HG03139 (cell line): ENCODE measurements at regions not wholly inside any gene's neighbourhood (a gene's known extent, or its start where the extent isn't known, plus 50 kb on each side); places are given as distances from the start of the nearest gene placed in this dataset.

Experiments
- ATAC-seq: cut with Tn5 transposase; IDR thresholded peaks from one replicate; pipeline ENCODE4 v1.9.1; 2021; ENCODE audit not compliant: unreplicated experiment

GRCh38 chr16:82414476-82414875 is 212.3 kb upstream of the CDH13 start:
- no peak for ATAC-seq

DNA sequence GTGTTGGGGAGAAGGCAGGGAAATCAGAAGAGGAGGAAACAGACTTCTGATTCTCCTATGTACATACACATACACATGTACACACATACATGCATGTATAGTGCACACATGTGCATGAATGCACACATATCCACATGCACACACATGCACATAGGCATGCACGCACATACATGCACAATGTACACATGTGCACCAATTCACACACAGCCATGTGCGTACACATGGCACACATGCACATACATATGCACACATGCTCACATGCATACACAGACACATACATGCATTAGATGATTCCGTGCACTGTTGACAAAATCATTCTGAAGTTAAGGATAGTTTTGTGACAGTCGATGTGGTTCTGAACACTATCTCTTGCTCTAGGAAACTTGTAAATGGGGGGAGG is 214.0 kb upstream of the CDH13 start:
- ATAC-seq = no peak

- ATAC-seq = no peak
Measured at GRCh38 chr16:82405736-82406135, 221.0 kb upstream of the CDH13 start.

DNA sequence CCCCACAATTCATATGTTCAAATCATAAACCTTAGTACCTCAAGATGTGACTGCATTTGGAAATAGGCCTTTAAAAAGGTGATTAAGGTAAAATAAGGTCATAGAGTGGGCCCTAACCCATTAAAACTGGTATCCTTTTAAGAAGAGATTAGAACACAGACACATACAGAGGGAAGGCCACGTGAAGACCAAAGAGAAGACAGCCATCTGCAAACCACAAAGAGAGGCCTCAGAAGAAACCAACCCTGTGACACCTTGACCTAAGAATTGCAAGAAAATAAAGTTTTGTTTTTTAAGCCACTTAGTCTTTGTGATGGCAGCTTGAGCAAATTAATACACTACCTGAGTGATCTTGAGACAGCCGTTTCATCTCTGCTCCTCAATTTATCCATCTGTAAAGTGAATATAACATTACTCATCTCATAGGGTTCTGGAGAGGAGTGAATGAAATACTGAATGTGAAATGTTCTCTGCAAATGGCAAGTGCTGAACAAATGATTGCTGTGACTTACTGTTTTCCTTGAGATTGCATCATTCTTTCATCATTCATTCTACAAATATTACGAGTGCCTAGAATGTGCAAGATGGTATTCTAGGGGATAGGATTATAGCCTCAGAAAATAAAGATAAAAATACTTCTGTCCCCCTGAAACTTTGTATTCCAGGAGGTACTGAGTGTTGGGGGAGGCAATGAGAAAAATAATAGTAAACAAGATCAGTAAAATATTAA is 222.0 kb upstream of the CDH13 start:
- ATAC-seq = no peak

- ATAC-seq = no peak
Measured at GRCh38 chr16:82402665-82403218, 224.0 kb upstream of the CDH13 start.

GRCh38 chr16:82400046-82400445 is 226.7 kb upstream of the CDH13 start:
- ATAC-seq = no peak

GRCh38 chr16:82396509-82396908 is 226.5 kb upstream of the MPHOSPH6 start:
- ATAC-seq = no peak

DNA sequence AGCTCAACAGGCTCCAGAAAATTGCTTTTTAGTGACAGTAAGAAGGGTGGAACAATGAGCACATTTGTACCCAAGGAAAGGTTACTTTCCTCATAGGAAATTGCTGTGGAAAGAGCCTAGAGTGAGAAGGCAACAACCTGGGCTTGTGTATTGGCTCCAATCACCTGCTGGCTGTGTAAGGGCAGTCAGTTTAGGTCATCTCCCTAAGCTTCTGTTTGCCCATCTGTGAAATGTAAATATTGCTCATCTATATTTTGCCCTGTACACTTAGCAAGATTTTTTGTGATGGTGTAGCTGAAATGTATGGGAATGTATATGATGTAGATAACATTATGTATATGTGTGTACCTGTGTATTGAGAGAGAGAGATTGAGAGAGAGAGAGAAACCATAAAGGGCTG is 225.2 kb upstream of the MPHOSPH6 start:
- no peak for ATAC-seq

DNA sequence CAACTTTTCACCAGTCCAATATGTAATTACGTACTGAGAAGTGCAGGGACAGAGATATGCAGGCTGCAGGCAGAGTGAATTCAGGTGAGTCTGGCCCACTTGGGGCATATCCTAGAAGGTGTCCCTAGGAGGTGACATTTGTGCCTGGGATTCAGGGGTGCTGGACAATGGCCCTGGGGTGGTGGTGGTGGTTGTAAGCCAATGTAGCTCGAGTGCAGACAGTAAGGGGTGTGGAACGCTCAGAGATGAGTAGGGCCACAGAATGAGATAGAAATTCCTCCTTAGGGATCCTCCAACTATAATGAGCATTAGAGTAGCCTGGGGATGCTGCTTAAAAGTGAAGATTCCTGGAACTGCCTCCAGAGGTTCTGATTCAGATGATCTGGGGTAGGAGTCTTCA is 221.7 kb upstream of the MPHOSPH6 start:
- no peak for ATAC-seq

GRCh38 chr16:82389956-82390650 is 220.1 kb upstream of the MPHOSPH6 start:
- no peak for ATAC-seq

DNA sequence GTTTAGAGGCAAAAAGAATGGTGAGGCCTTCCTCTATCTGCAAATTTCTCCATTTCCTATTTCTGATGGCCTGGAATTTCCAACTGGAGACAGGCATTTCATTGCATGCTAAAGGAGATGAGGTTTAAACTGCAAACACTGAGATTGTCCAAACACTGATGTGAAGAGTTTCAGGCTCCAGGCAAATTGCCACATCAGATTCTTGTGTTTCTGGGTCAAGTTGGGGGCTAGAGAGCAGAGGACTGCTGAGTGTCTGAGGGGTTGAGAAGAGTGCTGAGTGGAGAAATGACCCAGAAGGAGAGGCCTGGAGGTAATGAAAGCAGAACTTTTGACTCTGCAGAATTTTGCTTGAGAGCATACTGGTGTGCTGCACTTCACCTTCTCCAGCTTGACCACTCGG is 216.7 kb upstream of the MPHOSPH6 start:
- no peak for ATAC-seq

- no peak for ATAC-seq
Measured at GRCh38 chr16:82384949-82385348, 214.9 kb upstream of the MPHOSPH6 start.

GRCh38 chr16:82384017-82384416 is 214.0 kb upstream of the MPHOSPH6 start:
- no peak for ATAC-seq

DNA sequence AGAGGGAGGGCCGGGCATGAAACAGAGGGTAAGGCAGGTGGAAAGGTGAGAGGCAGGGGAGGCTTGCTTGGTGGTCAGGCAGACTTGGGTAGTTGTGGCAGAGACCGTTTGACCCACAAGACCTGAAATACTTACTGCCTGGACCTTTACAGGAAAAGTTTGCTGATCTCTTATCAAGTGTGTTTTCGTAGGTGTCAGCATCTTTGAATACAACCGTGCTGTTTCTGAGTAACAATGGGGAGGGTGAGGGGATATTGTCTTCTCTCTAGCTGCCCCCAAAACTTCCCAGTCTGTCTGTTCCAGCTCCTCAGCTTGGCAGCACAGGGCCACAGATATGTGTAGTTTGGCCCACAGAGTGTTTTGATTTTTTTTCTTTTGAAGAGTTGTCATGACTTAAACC is 212.5 kb upstream of the MPHOSPH6 start:
- ATAC-seq = no peak

- no peak for ATAC-seq
Measured at GRCh38 chr16:82379551-82379950, 209.5 kb upstream of the MPHOSPH6 start.

GRCh38 chr16:82373976-82374375 is 204.0 kb upstream of the MPHOSPH6 start:
- no peak for ATAC-seq

GRCh38 chr16:82370282-82370681 is 200.3 kb upstream of the MPHOSPH6 start:
- no peak for ATAC-seq

GRCh38 chr16:82368041-82368440 is 198.0 kb upstream of the MPHOSPH6 start:
- no peak for ATAC-seq

DNA sequence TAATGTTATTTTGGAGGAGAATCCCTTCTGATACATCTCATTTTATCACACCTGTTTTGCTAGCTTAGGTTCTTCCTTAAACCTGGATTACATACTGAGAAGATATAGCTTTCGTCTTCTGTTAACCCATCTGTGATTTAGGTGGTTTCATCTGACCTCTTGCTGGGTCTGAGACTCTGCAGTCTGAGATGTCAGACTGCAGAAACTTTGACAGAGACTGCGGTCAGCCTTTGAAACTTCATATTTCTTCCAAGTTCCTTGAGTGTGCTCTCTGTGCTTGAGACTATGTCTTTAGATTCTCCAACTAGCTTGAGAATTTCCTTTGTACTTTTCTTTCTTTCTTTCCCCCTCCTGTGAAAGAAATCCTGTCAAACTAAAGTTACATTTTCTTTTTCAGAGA is 196.4 kb upstream of the MPHOSPH6 start:
- ATAC-seq = no peak

DNA sequence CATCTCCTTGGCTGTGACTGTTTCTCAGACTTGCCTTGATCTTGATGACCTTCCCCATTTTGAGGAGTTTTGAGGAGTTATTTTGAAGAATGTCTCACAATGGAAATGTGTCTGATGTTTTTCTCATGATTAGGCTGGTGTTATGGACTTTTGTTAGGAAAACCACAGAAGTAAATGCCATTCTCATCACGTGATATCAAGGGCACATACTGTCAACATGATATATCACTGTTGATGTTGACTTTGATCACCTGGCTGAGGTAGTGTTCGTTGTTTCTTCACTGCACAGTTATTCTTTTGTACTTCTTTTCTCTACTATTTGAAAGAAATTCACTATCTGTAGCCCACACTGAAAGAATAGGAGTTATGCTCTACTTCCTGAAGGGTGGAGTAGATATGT is 194.7 kb upstream of the MPHOSPH6 start:
- no peak for ATAC-seq

- no peak for ATAC-seq
Measured at GRCh38 chr16:82363026-82363816, 193.2 kb upstream of the MPHOSPH6 start.

DNA sequence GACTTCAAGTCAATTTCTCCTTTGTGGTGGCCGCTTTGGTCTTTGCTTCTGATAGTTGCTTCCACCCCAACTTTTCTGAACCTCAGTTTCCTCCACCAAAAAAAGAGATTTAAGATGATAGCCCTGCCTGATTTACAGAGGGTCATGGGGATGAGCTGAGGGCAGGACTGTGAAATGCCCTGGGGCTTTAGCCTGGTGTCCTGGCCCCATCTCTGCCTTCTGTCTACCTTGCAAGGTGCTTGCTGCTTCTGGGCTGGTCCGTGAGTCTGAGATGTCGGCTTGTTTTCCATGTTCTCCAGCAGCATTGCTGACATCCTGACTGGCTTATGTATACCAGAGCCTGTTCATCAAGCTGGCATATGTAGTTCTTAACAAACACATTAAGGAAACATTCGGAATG is 191.9 kb upstream of the MPHOSPH6 start:
- no peak for ATAC-seq
